ENCODE measurements at regions not wholly inside any gene's neighbourhood (a gene's known extent, or its start where the extent isn't known, plus 50 kb on each side); places are given as distances from the start of the nearest gene placed in this dataset.

DNA sequence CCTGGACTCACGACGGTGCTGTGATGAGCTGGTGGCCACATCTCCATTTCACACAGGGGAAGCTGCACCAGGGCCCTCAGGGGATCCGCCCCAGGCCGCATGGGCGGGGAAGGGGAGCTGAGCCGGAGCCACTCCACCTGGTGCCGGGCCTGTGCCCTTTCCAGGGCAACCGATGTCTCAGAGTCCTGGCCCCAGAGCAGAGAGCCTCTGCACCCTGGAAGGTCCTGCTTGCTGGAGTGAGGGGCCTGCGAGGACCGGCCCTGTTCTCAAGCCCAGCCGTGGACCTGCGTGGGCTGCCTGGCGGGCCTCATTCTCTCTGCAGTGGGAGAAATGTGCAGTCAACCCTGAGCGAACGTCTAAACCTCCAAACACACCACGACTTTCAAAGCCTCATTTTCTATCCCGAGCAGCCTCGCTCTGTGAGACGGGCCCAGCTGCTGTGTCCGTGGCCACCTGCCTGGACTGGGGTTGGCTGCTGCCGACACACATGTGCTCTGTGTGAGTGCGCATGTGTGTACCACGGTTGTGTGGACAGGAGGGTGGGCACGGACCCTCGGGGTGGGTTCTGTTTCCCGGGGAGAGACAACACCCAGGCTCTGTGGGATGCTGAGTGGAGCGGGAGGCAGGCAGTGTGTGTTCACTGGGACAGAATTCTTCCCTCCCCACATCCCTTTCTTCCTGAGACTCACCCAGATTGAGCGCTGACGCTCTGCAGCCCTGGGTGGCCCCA, 163.5 kb downstream of the KIF26A start (continued):
- TF ChIP-seq, protein P1, sequence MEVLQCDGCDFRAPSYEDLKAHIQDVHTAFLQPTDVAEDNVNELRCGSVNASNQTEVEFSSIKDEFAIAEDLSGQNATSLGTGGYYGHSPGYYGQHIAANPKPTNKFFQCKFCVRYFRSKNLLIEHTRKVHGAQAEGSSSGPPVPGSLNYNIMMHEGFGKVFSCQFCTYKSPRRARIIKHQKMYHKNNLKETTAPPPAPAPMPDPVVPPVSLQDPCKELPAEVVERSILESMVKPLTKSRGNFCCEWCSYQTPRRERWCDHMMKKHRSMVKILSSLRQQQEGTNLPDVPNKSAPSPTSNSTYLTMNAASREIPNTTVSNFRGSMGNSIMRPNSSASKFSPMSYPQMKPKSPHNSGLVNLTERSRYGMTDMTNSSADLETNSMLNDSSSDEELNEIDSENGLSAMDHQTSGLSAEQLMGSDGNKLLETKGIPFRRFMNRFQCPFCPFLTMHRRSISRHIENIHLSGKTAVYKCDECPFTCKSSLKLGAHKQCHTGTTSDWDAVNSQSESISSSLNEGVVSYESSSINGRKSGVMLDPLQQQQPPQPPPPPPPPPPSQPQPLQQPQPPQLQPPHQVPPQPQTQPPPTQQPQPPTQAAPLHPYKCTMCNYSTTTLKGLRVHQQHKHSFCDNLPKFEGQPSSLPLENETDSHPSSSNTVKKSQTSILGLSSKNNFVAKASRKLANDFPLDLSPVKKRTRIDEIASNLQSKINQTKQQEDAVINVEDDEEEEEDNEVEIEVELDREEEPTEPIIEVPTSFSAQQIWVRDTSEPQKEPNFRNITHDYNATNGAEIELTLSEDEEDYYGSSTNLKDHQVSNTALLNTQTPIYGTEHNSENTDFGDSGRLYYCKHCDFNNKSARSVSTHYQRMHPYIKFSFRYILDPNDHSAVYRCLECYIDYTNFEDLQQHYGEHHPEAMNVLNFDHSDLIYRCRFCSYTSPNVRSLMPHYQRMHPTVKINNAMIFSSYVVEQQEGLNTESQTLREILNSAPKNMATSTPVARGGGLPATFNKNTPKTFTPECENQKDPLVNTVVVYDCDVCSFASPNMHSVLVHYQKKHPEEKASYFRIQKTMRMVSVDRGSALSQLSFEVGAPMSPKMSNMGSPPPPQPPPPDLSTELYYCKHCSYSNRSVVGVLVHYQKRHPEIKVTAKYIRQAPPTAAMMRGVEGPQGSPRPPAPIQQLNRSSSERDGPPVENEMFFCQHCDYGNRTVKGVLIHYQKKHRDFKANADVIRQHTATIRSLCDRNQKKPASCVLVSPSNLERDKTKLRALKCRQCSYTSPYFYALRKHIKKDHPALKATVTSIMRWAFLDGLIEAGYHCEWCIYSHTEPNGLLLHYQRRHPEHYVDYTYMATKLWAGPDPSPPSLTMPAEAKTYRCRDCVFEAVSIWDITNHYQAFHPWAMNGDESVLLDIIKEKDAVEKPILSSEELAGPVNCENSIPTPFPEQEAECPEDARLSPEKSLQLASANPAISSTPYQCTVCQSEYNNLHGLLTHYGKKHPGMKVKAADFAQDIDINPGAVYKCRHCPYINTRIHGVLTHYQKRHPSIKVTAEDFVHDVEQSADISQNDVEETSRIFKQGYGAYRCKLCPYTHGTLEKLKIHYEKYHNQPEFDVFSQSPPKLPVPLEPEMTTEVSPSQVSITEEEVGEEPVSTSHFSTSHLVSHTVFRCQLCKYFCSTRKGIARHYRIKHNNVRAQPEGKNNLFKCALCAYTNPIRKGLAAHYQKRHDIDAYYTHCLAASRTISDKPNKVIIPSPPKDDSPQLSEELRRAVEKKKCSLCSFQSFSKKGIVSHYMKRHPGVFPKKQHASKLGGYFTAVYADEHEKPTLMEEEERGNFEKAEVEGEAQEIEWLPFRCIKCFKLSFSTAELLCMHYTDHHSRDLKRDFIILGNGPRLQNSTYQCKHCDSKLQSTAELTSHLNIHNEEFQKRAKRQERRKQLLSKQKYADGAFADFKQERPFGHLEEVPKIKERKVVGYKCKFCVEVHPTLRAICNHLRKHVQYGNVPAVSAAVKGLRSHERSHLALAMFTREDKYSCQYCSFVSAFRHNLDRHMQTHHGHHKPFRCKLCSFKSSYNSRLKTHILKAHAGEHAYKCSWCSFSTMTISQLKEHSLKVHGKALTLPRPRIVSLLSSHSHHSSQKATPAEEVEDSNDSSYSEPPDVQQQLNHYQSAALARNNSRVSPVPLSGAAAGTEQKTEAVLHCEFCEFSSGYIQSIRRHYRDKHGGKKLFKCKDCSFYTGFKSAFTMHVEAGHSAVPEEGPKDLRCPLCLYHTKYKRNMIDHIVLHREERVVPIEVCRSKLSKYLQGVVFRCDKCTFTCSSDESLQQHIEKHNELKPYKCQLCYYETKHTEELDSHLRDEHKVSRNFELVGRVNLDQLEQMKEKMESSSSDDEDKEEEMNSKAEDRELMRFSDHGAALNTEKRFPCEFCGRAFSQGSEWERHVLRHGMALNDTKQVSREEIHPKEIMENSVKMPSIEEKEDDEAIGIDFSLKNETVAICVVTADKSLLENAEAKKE (CRISPR knock-in tag; IDR thresholded peaks at IDR 0.05) = no peak

DNA sequence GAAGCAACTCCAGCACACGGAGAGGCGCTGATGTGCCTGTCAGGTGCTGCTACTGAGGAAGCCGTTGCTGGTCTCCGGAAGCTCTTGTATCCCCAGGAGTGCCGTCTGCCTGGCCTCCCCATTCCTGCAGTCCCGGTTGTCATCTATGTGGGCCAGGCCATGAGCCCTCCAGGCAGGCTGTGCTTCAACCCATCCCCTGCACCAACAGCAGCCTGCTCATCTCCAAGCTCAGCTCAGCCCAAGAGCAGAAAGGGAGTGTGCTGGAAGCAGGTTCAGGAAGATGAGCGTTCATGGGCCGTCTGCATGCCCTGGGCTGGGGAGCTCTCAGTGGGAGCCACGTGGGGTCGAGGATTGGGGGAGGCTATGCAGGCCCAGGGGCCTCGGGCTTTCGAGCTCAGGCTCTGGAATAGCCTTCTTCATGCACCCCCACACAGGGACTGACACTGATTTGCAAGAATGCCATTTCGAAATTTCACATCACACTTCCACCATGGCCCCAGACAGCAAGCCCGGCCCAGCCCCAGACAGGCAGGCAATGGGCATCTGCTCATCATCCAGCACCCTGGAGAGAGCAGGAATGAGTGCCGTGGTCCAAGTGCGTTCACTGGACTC, 164.5 kb downstream of the KIF26A start:
- Histone ChIP-seq H3K36me3 (ENCODE audit: insufficient read depth) (no peaks in the 10 kb centered on the region), H3F3A (replicated peaks; ENCODE audit: low read depth) (no peaks in the 10 kb centered on the region), H3K27me3 (ENCODE audit: insufficient read depth) (no peaks in the 10 kb centered on the region), H3K9me2 (ENCODE audit: insufficient read depth) (no peaks in the 10 kb centered on the region), H3K4me3 (no peak overlapping the region), H3K4me2 (no peak overlapping the region), H3K4me1 (ENCODE audit: insufficient read depth) (no peaks in the 10 kb centered on the region), H2AFZ (no peak overlapping the region), H4K20me1 (replicated peaks; ENCODE audit: insufficient read depth) (no peaks in the 10 kb centered on the region), H3K79me2 (replicated peaks; ENCODE audit: insufficient read depth) (no peaks in the 10 kb centered on the region), H3K27ac (ENCODE audit: low read depth) (no peak overlapping the region)
- Mint-ChIP-seq H3K9me3 (peaks cover 24% of the 10 kb centered on the region), H3K27ac (peak overlapping the region; percentile 55; the same call in 1 of the 2 replicates), H3K4me1 (no peaks in the 10 kb centered on the region; the same call in 2 of the 3 replicates), H3K27me3 (ENCODE audit: insufficient read depth, low read depth, poor library complexity) (peaks cover 29% of the 10 kb centered on the region), H3K36me3 (ENCODE audit: low read depth) (peaks cover 12% of the 10 kb centered on the region), H3K4me3 (no peak overlapping the region)
- TF ChIP-seq EZH2phosphoT487 (IDR thresholded peaks at IDR 0.05; ENCODE audit: unreplicated experiment) (no peak), NANOG (IDR thresholded peaks at IDR 0.05; ENCODE audit: borderline replicate concordance) (no peak)
- TF ChIP-seq, protein P2, sequence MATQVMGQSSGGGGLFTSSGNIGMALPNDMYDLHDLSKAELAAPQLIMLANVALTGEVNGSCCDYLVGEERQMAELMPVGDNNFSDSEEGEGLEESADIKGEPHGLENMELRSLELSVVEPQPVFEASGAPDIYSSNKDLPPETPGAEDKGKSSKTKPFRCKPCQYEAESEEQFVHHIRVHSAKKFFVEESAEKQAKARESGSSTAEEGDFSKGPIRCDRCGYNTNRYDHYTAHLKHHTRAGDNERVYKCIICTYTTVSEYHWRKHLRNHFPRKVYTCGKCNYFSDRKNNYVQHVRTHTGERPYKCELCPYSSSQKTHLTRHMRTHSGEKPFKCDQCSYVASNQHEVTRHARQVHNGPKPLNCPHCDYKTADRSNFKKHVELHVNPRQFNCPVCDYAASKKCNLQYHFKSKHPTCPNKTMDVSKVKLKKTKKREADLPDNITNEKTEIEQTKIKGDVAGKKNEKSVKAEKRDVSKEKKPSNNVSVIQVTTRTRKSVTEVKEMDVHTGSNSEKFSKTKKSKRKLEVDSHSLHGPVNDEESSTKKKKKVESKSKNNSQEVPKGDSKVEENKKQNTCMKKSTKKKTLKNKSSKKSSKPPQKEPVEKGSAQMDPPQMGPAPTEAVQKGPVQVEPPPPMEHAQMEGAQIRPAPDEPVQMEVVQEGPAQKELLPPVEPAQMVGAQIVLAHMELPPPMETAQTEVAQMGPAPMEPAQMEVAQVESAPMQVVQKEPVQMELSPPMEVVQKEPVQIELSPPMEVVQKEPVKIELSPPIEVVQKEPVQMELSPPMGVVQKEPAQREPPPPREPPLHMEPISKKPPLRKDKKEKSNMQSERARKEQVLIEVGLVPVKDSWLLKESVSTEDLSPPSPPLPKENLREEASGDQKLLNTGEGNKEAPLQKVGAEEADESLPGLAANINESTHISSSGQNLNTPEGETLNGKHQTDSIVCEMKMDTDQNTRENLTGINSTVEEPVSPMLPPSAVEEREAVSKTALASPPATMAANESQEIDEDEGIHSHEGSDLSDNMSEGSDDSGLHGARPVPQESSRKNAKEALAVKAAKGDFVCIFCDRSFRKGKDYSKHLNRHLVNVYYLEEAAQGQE (IDR thresholded peaks at IDR 0.05; ENCODE audit: unreplicated experiment) = no peak
- DNase-seq (ENCODE audit: low spot score) (no peak), ATAC-seq (no peak)

All from GM23338 (cell line).